ENCODE measurements at regions not wholly inside any gene's neighbourhood (a gene's known extent, or its start where the extent isn't known, plus 50 kb on each side); places are given as distances from the start of the nearest gene placed in this dataset.
"Not testable (repeated sequence)": the region's sequence is repeated elsewhere in the genome, so short reads cannot be mapped to it uniquely, and the experiment has no call there.

DNA sequence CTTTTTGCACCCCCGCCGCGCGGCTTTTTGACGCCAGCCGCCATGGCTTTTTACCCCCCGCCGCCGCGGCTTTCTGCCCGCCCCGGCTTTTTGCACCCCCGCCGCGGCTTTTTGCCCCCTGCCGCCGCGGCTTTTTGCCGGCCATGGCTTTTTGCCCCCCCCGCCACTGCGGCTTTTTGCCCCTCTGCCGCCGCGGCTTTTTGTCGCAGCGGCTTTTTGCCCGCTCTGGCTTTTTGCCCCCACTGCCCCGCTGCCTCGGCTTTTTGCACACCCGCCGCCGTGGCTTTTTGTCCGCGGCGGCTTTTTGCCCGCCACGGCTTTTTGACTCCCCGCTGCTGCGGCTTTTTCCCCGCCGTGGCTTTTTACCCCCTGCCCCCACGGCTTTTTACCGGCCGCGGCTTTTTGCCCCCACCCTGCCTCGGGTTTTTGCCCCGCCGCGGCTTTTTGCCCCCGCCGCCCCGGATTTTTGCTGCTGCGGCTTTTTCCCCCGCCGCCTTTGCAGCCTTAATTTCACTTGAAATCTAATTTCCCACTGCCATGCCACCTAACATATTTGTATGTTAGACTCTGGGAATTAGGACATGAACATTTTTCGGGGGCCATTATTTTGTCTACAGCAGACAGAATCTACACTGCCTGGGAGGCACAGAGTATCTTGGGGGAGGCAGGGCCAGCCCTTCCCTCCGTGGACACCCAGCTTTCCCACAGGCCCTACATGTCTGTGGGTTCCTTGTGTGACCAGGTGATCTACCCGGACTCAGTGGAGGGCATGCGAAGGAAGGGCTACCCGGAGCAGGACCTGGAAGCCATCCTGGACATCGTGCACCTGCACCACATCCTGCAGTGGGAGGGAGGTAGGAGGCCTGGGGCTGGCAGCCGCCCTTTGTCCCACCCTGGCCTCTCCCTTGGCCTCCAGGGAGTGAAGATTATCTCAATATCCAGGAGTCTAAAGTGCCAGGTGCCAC, 3031.0 kb upstream of the TEKT4 start:
- intact Hi-C loops (cut with DNase I): no loop called here
- no peak for ATAC-seq
- DNase-seq: no peak
- Histone ChIP-seq H3K9me3 (no peaks in the 10 kb centered on the region), H3K4me1 (peaks cover 7% of the 10 kb centered on the region), H3K27ac (no peak overlapping the region), H3K36me3 (replicated peaks in 1 of 2; ENCODE audit: insufficient read depth in 1 of 2, low read depth in 2 of 2) (no peaks in the 10 kb centered on the region), H3K27me3 (peaks cover 0 to 11% of the 10 kb centered on the region in 2 donors), H3K4me3 (no peak overlapping the region)
- TF ChIP-seq POLR2A (IDR thresholded peaks at IDR 0.05): no peak
- TF ChIP-seq, protein P1, sequence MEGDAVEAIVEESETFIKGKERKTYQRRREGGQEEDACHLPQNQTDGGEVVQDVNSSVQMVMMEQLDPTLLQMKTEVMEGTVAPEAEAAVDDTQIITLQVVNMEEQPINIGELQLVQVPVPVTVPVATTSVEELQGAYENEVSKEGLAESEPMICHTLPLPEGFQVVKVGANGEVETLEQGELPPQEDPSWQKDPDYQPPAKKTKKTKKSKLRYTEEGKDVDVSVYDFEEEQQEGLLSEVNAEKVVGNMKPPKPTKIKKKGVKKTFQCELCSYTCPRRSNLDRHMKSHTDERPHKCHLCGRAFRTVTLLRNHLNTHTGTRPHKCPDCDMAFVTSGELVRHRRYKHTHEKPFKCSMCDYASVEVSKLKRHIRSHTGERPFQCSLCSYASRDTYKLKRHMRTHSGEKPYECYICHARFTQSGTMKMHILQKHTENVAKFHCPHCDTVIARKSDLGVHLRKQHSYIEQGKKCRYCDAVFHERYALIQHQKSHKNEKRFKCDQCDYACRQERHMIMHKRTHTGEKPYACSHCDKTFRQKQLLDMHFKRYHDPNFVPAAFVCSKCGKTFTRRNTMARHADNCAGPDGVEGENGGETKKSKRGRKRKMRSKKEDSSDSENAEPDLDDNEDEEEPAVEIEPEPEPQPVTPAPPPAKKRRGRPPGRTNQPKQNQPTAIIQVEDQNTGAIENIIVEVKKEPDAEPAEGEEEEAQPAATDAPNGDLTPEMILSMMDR (IDR thresholded peaks at IDR 0.05): no peak
- 10 to 12% methylated on average over 59 of the region's 62 CpGs for WGBS, 2 donors

DNA sequence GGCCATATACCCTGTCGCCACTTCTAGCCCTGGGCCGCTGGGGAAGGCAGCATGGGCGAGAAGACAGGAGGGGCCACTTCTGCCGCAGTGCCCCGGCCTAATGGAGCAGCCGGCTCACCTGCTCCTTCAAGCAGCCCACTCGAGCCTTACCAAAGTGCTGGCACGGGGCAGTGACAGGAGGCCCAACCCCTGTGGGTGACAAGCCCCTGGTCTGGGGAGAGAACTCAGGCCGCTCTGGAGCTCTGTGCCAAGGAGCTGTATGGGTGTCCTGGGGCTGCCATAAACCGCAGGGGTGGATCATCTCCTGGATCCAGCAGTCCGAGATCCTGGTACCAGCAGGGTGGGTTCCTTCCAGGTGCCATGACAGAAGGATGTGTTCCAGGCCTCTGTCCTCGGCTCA, 3029.0 kb upstream of the TEKT4 start:
- not testable (repeated sequence) for ATAC-seq

DNA sequence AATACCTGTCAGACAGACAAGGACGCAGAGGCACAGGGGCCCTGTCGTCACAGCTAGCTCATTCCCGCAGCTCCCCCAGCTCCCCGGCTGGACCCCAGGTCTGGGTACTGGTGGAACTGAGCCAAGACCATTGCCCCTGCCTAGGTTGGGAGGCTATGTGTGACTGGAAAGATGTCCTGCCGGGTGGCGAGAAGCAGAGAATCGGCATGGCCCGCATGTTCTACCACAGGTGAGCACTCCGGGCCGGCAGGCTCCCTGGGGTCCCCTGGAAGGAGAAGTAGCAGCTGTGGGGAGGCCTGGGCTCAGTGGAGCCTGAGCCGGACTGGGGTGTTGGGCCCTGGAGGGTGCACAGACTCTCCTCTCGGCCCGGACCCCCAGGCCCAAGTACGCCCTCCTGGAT, 3028.3 kb upstream of the TEKT4 start:
- intact Hi-C loops (cut with DNase I); H3K9me3 ChIP-seq: not testable (repeated sequence)

More for the DNA sequence above, 3029.0 kb upstream of the TEKT4 start:
- intact Hi-C loops (cut with DNase I); H3K9me3 ChIP-seq; DNase-seq; H3K36me3 ChIP-seq (replicated peaks in 1 of 2; ENCODE audit: insufficient read depth in 1 of 2, low read depth in 2 of 2); H3K27ac ChIP-seq; H3K4me1 ChIP-seq; H3K4me3 ChIP-seq: not testable (repeated sequence)
- H3K27me3 ChIP-seq: peaks cover 0 to 11% of the 10 kb centered on the region in 2 donors
- WGBS, 2 donors: 85% methylated on average over 7 to 12 of the region's 12 CpGs

DNA sequence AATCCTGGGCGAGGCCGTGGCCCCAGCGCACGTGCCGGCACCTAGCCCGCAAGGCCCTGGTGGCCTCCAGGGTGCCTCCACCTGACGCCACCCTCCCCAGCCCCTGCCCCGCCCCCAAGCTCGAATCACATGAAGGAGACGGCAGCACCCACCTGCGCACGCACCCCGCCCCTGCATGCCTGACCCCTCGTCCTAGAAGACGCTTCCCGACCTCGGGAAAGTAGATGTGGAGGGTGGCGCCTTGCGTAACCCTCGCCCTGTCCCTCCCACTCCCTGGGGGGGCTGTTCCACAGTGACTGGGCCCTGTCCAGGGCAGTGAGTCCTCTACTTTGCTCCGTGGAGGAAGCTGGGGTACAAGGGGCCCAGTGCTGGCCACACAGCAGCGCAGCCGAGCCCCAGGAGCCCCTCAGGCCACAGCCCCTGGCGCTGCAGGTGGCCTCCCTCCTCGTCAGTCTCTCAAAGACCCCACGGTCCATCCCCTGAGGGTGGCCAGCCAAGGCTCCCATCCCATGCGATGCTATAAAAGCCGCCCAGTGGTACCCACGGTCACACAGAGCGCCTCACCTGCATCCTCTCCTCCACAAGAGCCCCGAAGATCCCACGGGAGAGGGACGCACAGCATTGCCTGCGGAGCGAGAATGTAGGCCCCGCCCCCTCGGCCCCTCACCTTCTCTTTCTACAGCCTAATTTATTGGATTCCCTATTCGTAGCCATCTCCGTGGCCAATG, 3027.3 kb upstream of the TEKT4 start:
- intact Hi-C loops (cut with DNase I); H3K4me1 ChIP-seq; H3K4me3 ChIP-seq; ATAC-seq; H3K27ac ChIP-seq; H3K36me3 ChIP-seq (replicated peaks in 1 of 2; ENCODE audit: insufficient read depth in 1 of 2, low read depth in 2 of 2); H3K9me3 ChIP-seq; DNase-seq: not testable (repeated sequence)
- H3K27me3 ChIP-seq: peaks cover 0 to 11% of the 10 kb centered on the region in 2 donors
- WGBS, 2 donors: 68 to 81% methylated on average over 19 to 38 of the region's 39 CpGs

More for the DNA sequence above, 3028.3 kb upstream of the TEKT4 start:
- not testable (repeated sequence) for H3K36me3 ChIP-seq (replicated peaks in 1 of 2; ENCODE audit: insufficient read depth in 1 of 2, low read depth in 2 of 2); H3K4me1 ChIP-seq; ATAC-seq; DNase-seq; H3K4me3 ChIP-seq; H3K27ac ChIP-seq
- peaks cover 0 to 11% of the 10 kb centered on the region in 2 donors for H3K27me3 ChIP-seq
- 85 to 90% methylated on average over 7 to 14 of the region's 14 CpGs for WGBS, 2 donors

DNA sequence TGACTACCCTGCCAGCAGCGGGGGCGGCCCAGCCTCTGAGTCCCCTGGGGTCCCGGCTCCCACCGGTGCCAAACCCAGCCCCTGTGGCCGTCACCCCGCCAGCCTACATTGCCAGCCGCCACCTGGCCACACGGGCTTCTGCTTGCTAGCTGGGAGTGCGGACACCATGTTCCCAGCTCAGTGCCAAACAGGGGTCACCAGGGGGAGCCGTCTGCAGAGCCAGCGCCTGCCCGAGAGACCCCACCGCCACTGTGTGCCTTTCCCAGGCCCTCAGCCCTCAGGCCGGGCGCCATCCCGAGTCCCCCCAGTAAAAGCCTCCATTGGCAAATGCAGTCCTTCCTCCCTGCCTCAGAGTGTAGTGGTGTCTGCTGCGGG, 3026.8 kb upstream of the TEKT4 start:
- WGBS, 2 donors: 67 to 77% methylated on average over 14 to 15 of the region's 17 CpGs
- intact Hi-C loops (cut with DNase I); DNase-seq; H3K4me1 ChIP-seq; H3K4me3 ChIP-seq; H3K9me3 ChIP-seq; ATAC-seq; H3K36me3 ChIP-seq (replicated peaks in 1 of 2; ENCODE audit: insufficient read depth in 1 of 2, low read depth in 2 of 2); H3K27ac ChIP-seq: not testable (repeated sequence)
- H3K27me3 ChIP-seq: peaks cover 0 to 11% of the 10 kb centered on the region in 2 donors

DNA sequence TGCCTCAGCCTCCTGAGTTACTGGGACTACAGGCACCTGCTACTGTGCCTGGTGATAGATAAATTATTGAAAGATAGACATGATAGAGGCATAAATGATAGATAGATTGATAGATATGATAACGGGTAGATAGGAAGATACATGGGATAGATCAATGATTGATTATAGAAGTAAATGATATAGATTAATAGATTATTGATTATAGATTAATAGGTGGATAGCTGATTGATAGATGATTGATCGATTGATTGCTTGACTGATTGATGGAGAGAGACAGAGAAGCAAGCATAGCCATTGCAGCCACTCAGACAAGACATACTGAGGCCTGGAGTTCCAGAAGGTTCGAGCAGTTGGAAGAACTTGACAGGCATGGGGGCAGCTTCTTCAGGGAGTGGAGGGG, 3024.8 kb upstream of the TEKT4 start:
- H3K4me1 ChIP-seq; H3K4me3 ChIP-seq; H3K9me3 ChIP-seq; H3K27ac ChIP-seq; ATAC-seq; DNase-seq; H3K36me3 ChIP-seq (replicated peaks in 1 of 2; ENCODE audit: insufficient read depth in 1 of 2, low read depth in 2 of 2); H3K27me3 ChIP-seq; intact Hi-C loops (cut with DNase I): not testable (repeated sequence)
- 49 to 53% methylated on average over 3 of the region's 3 CpGs for WGBS, 2 donors

DNA sequence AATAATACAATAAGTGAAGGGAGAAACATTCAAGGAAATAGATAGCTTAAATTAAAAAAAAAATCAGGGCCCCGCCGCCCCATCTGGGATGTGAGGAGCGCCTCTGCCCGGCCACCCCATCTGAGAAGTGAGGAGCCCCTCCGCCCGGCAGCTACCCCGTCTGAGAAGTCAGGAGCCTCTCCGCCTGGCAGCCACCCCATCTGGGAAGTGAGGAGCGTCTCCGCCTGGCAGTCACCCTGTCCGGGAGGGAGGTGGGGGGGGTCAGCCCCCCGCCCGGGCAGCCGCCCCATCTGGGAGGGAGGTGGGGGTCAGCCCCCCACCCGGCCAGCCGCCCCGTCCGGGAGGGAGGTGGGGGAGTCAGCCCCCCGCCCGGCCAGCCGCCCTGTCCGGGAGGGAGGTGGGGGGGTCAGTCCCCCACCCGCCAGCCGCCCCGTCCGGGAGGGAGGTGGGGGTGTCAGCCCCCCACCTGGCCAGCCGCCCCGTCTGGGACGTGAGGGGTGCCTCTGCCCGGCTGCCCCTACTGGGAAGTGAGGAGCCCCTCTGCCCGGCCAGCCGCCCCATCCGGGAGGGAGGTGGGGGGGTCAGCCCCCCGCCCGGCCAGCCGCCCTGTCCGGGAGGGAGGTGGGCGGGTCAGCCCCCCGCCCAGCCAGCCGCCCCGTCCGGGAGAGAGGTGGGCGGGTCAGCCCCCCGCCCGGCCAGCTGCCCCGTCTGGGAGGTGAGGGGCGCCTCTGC, 3019.4 kb upstream of the TEKT4 start:
- H3K4me3 ChIP-seq; DNase-seq; H3K36me3 ChIP-seq (replicated peaks in 1 of 2; ENCODE audit: insufficient read depth in 1 of 2, low read depth in 2 of 2); ATAC-seq; H3K4me1 ChIP-seq; intact Hi-C loops (cut with DNase I); H3K27ac ChIP-seq; H3K27me3 ChIP-seq; H3K9me3 ChIP-seq: not testable (repeated sequence)
- 92 to 94% methylated on average over 7 to 10 of the region's 47 CpGs for WGBS, 2 donors

DNA sequence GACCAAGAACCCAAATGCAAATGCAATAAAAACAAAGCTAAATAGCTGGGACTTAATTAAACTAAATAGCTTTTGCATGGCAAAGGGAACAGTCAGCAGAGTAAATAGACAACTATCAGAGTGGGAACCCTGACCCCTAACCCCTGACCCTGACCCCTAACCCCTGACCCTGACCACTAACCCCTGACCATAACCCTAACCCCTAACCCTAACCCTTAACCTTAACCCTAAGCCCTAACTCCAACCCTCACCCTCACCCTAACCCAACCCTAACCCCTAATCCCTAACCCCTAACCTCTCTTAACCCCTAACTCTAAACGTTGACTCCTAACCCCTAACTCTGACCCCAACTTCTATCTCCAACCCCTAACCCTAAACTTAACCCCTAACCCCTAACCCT, 3014.3 kb upstream of the TEKT4 start:
- H3K27me3 ChIP-seq; H3K4me3 ChIP-seq; DNase-seq; H3K27ac ChIP-seq; intact Hi-C loops (cut with DNase I); H3K9me3 ChIP-seq; H3K36me3 ChIP-seq (replicated peaks in 1 of 2; ENCODE audit: insufficient read depth in 1 of 2, low read depth in 2 of 2); H3K4me1 ChIP-seq; ATAC-seq: not testable (repeated sequence)
- WGBS, 2 donors: 20 to 24% methylated on average over 1 of the region's 1 CpG

DNA sequence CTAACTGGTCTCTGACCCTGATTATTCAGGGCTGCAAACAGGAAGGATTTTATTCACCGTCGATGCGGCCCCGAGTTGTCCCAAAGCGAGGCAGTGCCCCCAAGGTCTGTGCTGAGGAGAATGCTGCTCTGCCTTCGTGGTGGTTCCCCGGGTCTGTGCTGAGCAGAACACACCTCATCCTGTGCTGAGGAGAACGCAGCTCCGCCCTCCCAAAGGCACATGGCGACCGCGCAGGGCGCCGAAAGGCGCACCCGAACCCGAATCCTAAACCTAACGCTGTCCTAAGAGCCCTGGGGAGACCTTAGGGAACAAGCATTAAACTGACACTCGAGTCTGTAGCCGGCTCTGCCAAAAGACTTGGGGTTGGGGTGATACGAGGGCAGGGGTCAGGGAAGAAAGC, 3013.5 kb upstream of the TEKT4 start:
- H3K27ac ChIP-seq; H3K9me3 ChIP-seq; H3K4me1 ChIP-seq; H3K27me3 ChIP-seq; DNase-seq; H3K4me3 ChIP-seq; intact Hi-C loops (cut with DNase I); ATAC-seq; H3K36me3 ChIP-seq (replicated peaks in 1 of 2; ENCODE audit: insufficient read depth in 1 of 2, low read depth in 2 of 2): not testable (repeated sequence)
- 68 to 72% methylated on average over 19 to 20 of the region's 21 CpGs for WGBS, 2 donors

DNA sequence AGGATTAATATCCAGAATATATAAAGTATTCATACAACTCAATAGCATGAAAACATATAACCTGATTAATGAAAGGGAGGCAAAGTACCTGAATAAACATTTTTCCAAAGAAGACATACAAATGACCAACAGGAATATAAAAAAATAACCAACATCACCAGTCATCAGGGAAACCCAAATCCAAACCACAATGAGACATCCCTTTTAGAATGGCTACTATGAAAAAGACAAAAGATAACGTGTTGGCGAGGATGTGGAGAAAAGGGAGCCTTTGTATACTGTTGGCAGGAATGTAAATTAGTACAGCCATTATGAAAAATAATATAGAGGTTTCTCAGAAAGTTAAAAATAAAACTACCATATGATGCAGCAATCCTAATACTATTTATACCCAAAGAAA, 2999.5 kb upstream of the TEKT4 start:
- H3K27me3 ChIP-seq; DNase-seq; intact Hi-C loops (cut with DNase I); ATAC-seq; H3K27ac ChIP-seq; H3K4me3 ChIP-seq; H3K9me3 ChIP-seq; H3K4me1 ChIP-seq; H3K36me3 ChIP-seq (replicated peaks in 1 of 2; ENCODE audit: insufficient read depth in 1 of 2, low read depth in 2 of 2): not testable (repeated sequence)
- WGBS, 2 donors: 41 to 50% methylated on average over 2 of the region's 2 CpGs
